Lung microvascular endothelial cell (primary cell): ENCODE measurements at regions not wholly inside any gene's neighbourhood (a gene's known extent, or its start where the extent isn't known, plus 50 kb on each side); places are given as distances from the start of the nearest gene placed in this dataset.

Experiments used
- DNase-seq, 2 donors: peaks; one replicate each; pipeline versions ENCODE4 v3.0.0 to v3.0.0-alpha.2; 2010; ENCODE audit warnings: low read depth in 2 of 2

- DNase-seq: no peak
Measured at GRCh38 chr2:12081481-12082210, 335.2 kb downstream of the LPIN1 start.

DNA sequence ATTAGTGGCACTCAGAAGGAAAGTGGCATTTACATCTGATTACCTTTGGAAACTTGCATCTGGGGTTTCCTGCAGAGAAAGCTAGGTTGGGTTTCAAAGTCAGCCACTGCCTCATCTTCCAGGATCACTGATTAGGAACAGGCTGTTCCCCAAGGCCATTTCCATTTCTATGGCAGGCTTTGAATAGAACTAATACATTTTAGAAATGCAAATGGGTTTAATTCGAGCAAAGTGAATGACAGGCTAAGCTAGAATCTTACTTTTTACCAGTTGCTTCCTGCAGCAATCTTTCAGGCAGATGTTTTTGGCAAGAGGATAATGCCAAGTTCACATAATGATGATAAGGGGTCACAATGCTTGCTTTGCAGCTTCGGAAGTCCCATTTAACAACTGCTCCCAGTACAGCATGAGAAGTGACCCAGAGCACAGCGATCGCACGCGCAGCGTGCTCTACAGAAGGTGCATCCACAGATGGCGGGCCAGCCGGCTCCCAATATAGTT is 336.7 kb downstream of the LPIN1 start:
- DNase-seq: no peak

- DNase-seq: no peak
Measured at GRCh38 chr2:12083713-12084419, 337.4 kb downstream of the LPIN1 start.

DNA sequence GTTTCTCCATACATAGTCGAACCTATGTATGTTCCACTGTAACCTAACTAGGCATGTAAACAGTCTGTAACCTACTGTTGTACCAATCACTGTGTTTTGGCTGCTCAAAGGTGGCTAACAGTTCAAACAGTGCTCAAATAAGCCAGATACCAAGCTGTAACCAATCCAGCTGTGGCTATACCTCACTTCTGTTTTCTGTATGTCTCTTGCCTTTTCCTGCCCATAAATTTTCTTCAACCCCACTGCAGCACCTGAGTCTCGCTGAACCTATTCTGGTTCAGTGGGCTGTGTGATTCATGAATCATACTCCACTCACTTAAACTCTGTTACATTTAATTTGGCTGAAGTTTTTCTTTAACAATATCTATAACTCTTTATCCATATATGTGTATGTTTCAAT is 340.7 kb downstream of the LPIN1 start:
- DNase-seq: no peak

GRCh38 chr2:12087671-12088380 is 341.4 kb downstream of the LPIN1 start:
- no peak for DNase-seq

DNA sequence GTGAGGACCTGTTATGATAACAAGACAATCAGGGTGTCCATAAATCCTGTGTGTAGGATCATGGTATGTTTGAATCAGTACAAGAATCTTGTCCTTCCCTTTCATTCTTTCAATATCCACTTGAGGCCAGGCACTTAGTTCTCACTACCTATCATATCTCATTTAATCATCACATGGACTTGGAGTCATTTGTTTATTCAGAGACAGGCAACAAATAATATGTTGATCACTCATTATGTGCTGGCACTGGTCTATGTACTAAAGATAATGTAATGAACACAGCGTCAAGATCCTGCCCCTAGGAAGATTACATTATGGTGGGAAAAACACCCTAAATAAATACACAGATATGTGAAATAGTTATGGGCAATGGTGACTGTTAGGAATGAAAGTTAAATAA is 342.6 kb downstream of the LPIN1 start:
- no peak for DNase-seq

DNA sequence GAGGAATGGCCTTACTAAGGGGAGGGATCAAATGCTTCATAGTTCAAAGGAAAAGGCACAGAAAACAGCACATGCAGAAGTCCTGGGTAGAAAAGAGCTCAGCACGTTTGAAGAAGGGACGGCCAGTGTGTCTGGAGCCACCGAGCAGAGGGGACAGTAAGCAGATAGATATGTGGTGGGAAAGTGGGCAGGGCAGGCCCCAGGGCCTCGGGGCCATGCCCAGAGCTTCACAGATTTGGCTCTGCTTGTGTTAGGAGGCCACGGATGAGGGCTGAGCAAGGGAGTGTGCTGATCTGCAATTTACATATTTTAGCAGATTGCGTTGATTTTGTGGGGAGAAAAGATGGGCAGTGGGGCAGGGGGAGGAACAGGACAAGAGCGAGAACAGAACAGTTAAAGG is 343.1 kb downstream of the LPIN1 start:
- DNase-seq: no peak

DNA sequence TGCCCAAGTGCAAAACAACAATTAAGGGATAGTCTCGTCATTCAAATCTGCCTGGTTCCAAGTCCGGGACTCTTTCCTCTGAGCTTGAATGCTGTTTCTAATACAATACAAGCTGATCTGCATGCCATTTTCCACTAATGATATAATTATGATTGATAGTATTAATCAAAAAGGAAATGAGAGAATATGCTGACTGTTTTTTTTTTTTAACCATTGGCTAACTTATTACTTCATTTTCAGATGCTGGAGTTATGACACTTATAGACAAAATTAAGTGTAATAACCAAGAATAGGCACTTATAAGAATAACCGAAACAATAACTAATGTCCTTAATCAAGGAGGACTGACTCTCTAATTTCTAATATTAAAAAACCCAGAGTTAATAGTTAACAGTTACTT is 343.6 kb downstream of the LPIN1 start:
- no peak for DNase-seq

GRCh38 chr2:12090590-12090989 is 344.2 kb downstream of the LPIN1 start:
- DNase-seq: no peak

- DNase-seq: no peak
Measured at GRCh38 chr2:12091201-12091806, 344.9 kb downstream of the LPIN1 start.

DNA sequence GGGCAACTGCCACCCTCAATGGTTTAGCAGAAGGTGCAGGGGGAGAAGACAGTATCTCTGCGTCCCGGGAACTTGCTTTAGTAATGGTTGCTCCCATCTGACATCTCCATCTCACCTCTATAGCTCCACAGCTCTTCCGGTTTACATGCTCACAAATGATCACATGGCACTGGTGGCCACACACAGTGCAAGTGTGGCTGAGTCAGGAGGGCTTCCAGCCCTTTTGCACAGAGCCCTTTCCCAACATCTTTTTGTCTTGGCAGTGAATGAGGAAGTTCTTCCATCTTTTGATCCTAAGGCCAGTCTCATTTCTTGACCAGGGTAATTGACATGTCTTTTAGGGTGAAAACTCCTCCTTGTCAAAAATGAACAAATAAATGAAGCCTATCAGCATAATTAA is 347.7 kb downstream of the LPIN1 start:
- no peak for DNase-seq

DNA sequence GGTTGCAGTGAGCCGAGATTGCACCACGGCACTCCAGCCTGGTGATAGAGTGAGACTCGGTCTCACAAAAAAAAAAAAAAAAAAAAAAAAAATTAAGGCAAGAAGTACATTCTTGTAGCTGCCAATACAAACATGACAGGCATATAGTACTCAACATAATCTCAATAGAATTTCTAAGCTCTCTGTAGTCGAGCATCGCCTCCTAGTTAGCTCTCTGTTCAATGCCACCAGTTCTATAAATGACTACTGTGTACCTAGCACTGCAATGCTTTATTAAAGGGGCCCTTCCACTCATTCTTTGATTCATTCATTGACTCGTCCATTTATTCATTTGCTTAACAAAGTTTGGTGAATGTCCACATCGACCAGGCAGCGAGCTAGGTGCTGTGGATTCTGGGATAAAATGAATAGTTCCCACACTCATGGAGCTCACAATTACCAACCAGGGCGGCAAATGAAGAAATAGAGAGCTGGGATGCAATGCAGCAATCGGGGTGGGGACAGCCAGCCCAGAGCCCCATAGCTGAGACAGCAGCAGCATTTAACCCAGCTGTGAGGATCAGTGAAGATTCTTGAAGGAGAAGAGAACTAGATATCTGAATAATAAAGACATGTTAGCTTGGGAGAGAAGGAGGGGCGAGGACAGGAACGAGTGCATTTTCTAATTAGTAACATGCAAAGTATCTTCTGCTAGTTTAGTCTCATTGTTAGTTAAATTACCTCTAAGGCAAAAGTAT is 349.8 kb downstream of the LPIN1 start:
- no peak for DNase-seq

- no peak for DNase-seq
Measured at GRCh38 chr2:12096788-12097449, 350.5 kb downstream of the LPIN1 start.

GRCh38 chr2:12097859-12098258 is 351.4 kb downstream of the LPIN1 start:
- no peak for DNase-seq

DNA sequence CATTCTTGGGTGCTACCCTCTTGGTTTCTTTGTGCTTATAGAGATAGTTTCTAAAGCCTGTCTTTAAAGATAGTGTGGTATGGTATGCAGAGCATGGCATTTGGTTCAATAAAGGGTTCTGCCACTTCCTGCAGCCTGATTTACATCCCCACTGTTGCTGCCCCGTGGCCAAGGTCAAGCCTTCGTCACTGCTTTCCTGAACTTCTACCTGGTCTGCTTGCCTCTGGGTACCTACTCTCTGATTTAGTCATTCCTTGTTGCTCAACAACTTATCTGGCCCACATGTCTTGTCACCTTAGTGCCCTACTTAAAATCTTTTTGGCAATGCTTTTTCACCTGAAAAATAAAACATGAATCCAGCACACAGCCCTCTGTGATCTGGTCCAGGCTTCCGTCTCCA is 352.9 kb downstream of the LPIN1 start:
- DNase-seq: no peak

- DNase-seq: no peak
Measured at GRCh38 chr2:12102679-12103078, 356.2 kb downstream of the LPIN1 start.

GRCh38 chr2:12105180-12105579 is 358.7 kb downstream of the LPIN1 start:
- DNase-seq: no peak

- DNase-seq: peak in 1 of 2 donors; percentile 96
Measured at GRCh38 chr2:12106440-12107080, 360.1 kb downstream of the LPIN1 start.

GRCh38 chr2:12107321-12107720 is 360.9 kb downstream of the LPIN1 start:
- no peak for DNase-seq

DNA sequence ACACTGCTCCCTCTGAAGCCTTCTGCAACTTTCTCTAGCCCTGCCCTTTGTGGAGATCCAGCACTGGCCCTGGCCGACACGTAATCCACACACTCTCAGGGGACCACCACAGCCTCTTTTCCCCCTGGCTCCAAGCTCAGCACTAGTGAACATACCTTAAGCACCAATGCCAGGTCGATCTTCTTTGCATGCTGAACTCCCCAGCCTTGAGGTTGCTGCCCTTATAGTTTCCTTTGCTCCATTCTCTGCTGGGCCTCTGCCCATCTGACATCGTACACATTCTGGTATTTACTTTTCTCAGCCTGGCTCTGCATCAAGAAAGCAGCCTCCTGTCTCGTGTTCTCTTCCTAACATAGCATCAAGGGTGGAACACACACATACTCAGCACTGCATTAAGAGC is 361.5 kb downstream of the LPIN1 start:
- DNase-seq: no peak
